H1 (cell line): ENCODE measurements at regions not wholly inside any gene's neighbourhood (a gene's known extent, or its start where the extent isn't known, plus 50 kb on each side); places are given as distances from the start of the nearest gene placed in this dataset.

Experiments used
- CHD1 ChIP-seq: IDR thresholded peaks from 2 replicates; pipeline ENCODE4 v1.6.1; 2012; ENCODE audit warnings: low read depth, low read length, improper control_type of control experiment
- CREB1 ChIP-seq: IDR thresholded peaks from 2 replicates; pipeline ENCODE4 v1.6.1; 2012; ENCODE audit warnings: inconsistent platforms
- EZH2 ChIP-seq: fragments of 200-600 bp; sonication (generic); IDR thresholded peaks from 2 replicates; pipeline ENCODE4 v1.7.1; 2012; ENCODE audit warnings: low read depth, mild to moderate bottlenecking, moderate library complexity, low read length, inconsistent platforms; ENCODE audit not compliant: severe bottlenecking
- GTF2F1 ChIP-seq: IDR thresholded peaks from 2 replicates; pipeline ENCODE4 v1.6.1; 2012; ENCODE audit warnings: low read depth, low read length, improper control_type of control experiment, borderline replicate concordance
- NANOG ChIP-seq: IDR thresholded peaks from 2 replicates; pipeline ENCODE4 v1.6.1; 2011; ENCODE audit warnings: low read length, low read depth, mild to moderate bottlenecking, inconsistent platforms; ENCODE audit not compliant: insufficient read depth, poor library complexity, severe bottlenecking
- POLR2A ChIP-seq, 2 experiments: IDR thresholded peaks; 1 replicate in 1 of 2; 2 replicates in 1 of 2; pipeline ENCODE4 v1.6.1; 2011; ENCODE audit warnings: low read depth in 2 of 2, low read length in 2 of 2, mild to moderate bottlenecking in 2 of 2; ENCODE audit errors: control extremely low read depth in 1 of 2
- RXRA ChIP-seq: IDR thresholded peaks from 2 replicates; pipeline ENCODE4 v1.6.1; 2011; ENCODE audit warnings: low read depth, mild to moderate bottlenecking, low read length, moderate library complexity; ENCODE audit not compliant: insufficient read depth
- TAF1 ChIP-seq: IDR thresholded peaks from 2 replicates; pipeline ENCODE4 v1.6.1; 2011; ENCODE audit warnings: mild to moderate bottlenecking, low read depth, low read length
- TAF7 ChIP-seq: optimal IDR thresholded peaks from 2 replicates; pipeline ENCODE3; 2011; ENCODE audit warnings: low read depth, mild to moderate bottlenecking, inconsistent platforms, low read length, moderate library complexity, borderline replicate concordance
- ZNF274 ChIP-seq: IDR thresholded peaks from 2 replicates; pipeline ENCODE4 v1.7.0; 2012; ENCODE audit warnings: low read length, borderline replicate concordance; ENCODE audit errors: extremely low read depth
- TF ChIP-seq, protein P1 (sequence below), 3 experiments: IDR thresholded peaks; 1 replicate in 2 of 3; 2 replicates in 1 of 3; pipeline versions ENCODE4 v1.5.1 to v1.6.1; 2011; ENCODE audit warnings: low read length in 3 of 3, mild to moderate bottlenecking in 3 of 3, inconsistent platforms in 2 of 3, low read depth in 1 of 3, moderate library complexity in 1 of 3; ENCODE audit not compliant: insufficient read depth in 1 of 3; ENCODE audit errors: control extremely low read depth in 1 of 3

DNA sequence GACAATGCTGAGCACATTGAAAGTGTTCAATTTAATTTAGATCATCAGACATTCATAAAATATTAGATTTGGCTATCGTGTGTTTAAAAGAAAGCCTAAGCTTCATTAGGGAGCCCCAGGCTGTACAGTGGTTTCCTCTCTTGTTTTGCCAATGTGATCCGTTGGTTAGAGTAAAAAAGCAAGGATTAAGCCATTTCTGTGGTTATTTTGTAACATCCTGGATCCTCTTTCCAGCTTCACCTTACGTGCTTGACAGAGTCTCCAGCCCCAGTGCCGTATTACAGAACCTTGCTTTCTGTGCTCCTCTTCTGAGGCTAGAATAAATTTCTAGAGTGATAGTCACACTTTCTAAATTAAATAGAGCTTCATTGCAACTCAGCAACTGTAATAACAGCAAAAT is 289.3 kb upstream of the LINC00305 start:
- no peak for TF ChIP-seq EZH2
- TF ChIP-seq POLR2A (IDR thresholded peaks at IDR 0.05; ENCODE audit: control extremely low read depth in 1 of 2, low read depth in 2 of 2, low read length in 2 of 2) = no peak
- TF ChIP-seq ZNF274 = no peak
- no peak for TF ChIP-seq TAF1
- TF ChIP-seq, protein P1, sequence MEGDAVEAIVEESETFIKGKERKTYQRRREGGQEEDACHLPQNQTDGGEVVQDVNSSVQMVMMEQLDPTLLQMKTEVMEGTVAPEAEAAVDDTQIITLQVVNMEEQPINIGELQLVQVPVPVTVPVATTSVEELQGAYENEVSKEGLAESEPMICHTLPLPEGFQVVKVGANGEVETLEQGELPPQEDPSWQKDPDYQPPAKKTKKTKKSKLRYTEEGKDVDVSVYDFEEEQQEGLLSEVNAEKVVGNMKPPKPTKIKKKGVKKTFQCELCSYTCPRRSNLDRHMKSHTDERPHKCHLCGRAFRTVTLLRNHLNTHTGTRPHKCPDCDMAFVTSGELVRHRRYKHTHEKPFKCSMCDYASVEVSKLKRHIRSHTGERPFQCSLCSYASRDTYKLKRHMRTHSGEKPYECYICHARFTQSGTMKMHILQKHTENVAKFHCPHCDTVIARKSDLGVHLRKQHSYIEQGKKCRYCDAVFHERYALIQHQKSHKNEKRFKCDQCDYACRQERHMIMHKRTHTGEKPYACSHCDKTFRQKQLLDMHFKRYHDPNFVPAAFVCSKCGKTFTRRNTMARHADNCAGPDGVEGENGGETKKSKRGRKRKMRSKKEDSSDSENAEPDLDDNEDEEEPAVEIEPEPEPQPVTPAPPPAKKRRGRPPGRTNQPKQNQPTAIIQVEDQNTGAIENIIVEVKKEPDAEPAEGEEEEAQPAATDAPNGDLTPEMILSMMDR (IDR thresholded peaks at IDR 0.05; ENCODE audit: control extremely low read depth in 1 of 3, insufficient read depth in 1 of 3, low read depth in 1 of 3, low read length in 3 of 3) = no peak
- TF ChIP-seq NANOG = no peak
- TF ChIP-seq TAF7 = no peak
- TF ChIP-seq CHD1 = no peak
- no peak for TF ChIP-seq RXRA
- TF ChIP-seq CREB1 = no peak
- no peak for TF ChIP-seq GTF2F1
